K562 (cell line): ENCODE measurements at regions not wholly inside any gene's neighbourhood (a gene's known extent, or its start where the extent isn't known, plus 50 kb on each side); places are given as distances from the start of the nearest gene placed in this dataset.

Experiments used
- ATAC-seq: fragments of 200-7000 bp; cut with Tn5 transposase; 3 replicates; pipeline ENCODE4 v1.9.1; 2020; ENCODE audit warnings: moderate library complexity
- BruUV-seq: library from RNA; stranded (reverse); fragments of 400-500 nt; replicated peaks from 2 replicates; lab custom pipeline; 2021; lab: Mats Ljungman, UMichigan
- CTCF ChIA-PET: fragments of 300-600 bp; formaldehyde crosslinking; extraction: SDS; loops from one replicate; lab custom pipeline; 2021; ENCODE audit warnings: low intra/inter-chr PET ratio; lab: Yijun Ruan, JAX
- POLR2A ChIA-PET: fragments of 300-600, 350-650 bp; sonication (Branson Sonifier 250); formaldehyde crosslinking; extraction: SDS; loops from one replicate; lab custom pipeline; 2021; ENCODE audit warnings: antibody characterized with exemption, inconsistent platforms; lab: Yijun Ruan, JAX
- DNase-seq, 4 experiments: peaks; one replicate each; pipeline versions ENCODE4 v3.0.0 to v3.0.0-alpha.2; 2011 to 2018; ENCODE audit warnings: low spot score in 3 of 4, mixed read lengths in 3 of 4; ENCODE audit errors: extremely low read depth in 1 of 4
- FAIRE-seq: peaks from 2 replicates; lab custom pipeline; 2011; peaks lifted over from hg19 to GRCh38; lab: Jason Lieb, UNC
- H2AFZ ChIP-seq: 2 replicates; pipeline ENCODE4 v1.6.0; 2011; ENCODE audit warnings: low read depth, low read length, control low read depth, inconsistent platforms
- H3K27ac ChIP-seq: fragments of 200-600 bp; 3 replicates; pipeline ENCODE4 v1.8.0; 2011; ENCODE audit warnings: low read depth, mild to moderate bottlenecking, control low read depth, inconsistent platforms, low read length, moderate library complexity, mixed read lengths; ENCODE audit errors: extremely low read depth
- H3K27me3 ChIP-seq, 2 experiments: fragments of 300-600 bp in 1 of 2; 2 replicates in 1 of 2; 3 replicates in 1 of 2; pipeline versions ENCODE4 v1.6.0 to v1.8.0; 2011; ENCODE audit warnings: inconsistent platforms in 2 of 2, low read length in 2 of 2, mild to moderate bottlenecking in 1 of 2, mixed read lengths in 1 of 2, moderate library complexity in 1 of 2; ENCODE audit not compliant: control insufficient read depth in 2 of 2, insufficient read depth in 2 of 2
- H3K36me3 ChIP-seq: fragments of 300-600 bp; 3 replicates; pipeline ENCODE4 v1.8.0; 2011; ENCODE audit warnings: mild to moderate bottlenecking, low read length, inconsistent platforms; ENCODE audit not compliant: control insufficient read depth, insufficient read depth
- H3K4me1 ChIP-seq, 2 experiments: fragments of 200-600 bp in 1 of 2; replicated peaks in 1 of 2; 2 replicates in 1 of 2; 3 replicates in 1 of 2; pipeline versions ENCODE4 v1.5.1 to v1.8.0; 2011; ENCODE audit warnings: inconsistent platforms in 2 of 2, low read length in 2 of 2, mild to moderate bottlenecking in 1 of 2, mixed read lengths in 1 of 2, moderate library complexity in 1 of 2; ENCODE audit not compliant: control insufficient read depth in 2 of 2, insufficient read depth in 2 of 2
- H3K4me2 ChIP-seq: 2 replicates; pipeline ENCODE4 v1.6.1; 2011; ENCODE audit warnings: low read length, control low read depth, inconsistent platforms, mixed read lengths; ENCODE audit not compliant: insufficient read depth
- H3K4me3 ChIP-seq: fragments of 200-600 bp; sonication (generic), shearing (Covaris generic); 2 replicates; pipeline ENCODE4 v1.5.1; 2016; ENCODE audit warnings: control low read depth, inconsistent platforms
- H3K79me2 ChIP-seq: fragments of 200-600 bp; 3 replicates; pipeline ENCODE4 v1.8.0; 2011; ENCODE audit warnings: low read length, inconsistent platforms; ENCODE audit not compliant: control insufficient read depth, insufficient read depth
- H3K9ac ChIP-seq, 2 experiments: 2 replicates each; pipeline versions ENCODE4 v1.6.0 to v1.6.1; 2011; ENCODE audit warnings: low read depth in 2 of 2, low read length in 2 of 2, control low read depth in 1 of 2, inconsistent platforms in 1 of 2, mild to moderate bottlenecking in 1 of 2, mixed read lengths in 1 of 2; ENCODE audit not compliant: insufficient read depth in 1 of 2
- H3K9me1 ChIP-seq: one replicate; pipeline ENCODE4 v1.6.0; 2011; ENCODE audit warnings: inconsistent platforms, mild to moderate bottlenecking, low read length, moderate library complexity; ENCODE audit not compliant: control insufficient read depth, insufficient read depth
- H3K9me3 ChIP-seq: replicated peaks from 2 replicates; pipeline ENCODE4 v1.5.1; 2011; ENCODE audit warnings: low read depth, low read length, inconsistent platforms; ENCODE audit not compliant: control insufficient read depth, insufficient read depth
- H4K20me1 ChIP-seq: replicated peaks from 2 replicates; pipeline ENCODE4 v1.6.1; 2011; ENCODE audit warnings: low read length, inconsistent platforms, mixed read lengths; ENCODE audit not compliant: control insufficient read depth, insufficient read depth
- BDP1 ChIP-seq: IDR thresholded peaks from 3 replicates; pipeline ENCODE4 v1.6.1; 2011; ENCODE audit not compliant: insufficient read length, insufficient read depth
- CHD2 ChIP-seq: IDR thresholded peaks from 2 replicates; pipeline ENCODE4 v1.6.1; 2011; ENCODE audit warnings: low read depth, low read length
- EP400 ChIP-seq: fragments of 450-650 bp; IDR thresholded peaks from 2 replicates; pipeline ENCODE4 v1.6.1; 2017; ENCODE audit warnings: antibody characterized with exemption, mild to moderate bottlenecking, moderate library complexity
- FOXA1 ChIP-seq: fragments of 450-650 bp; IDR thresholded peaks from 2 replicates; pipeline ENCODE4 v1.6.1; 2016; ENCODE audit warnings: mild to moderate bottlenecking, borderline replicate concordance
- ILK ChIP-seq: fragments of 450-650 bp; IDR thresholded peaks from 2 replicates; pipeline ENCODE4 v1.6.1; 2016; ENCODE audit warnings: missing genetic modification characterization, low read depth, mild to moderate bottlenecking, missing compliant biosample characterization, moderate library complexity, borderline replicate concordance
- MCM3 ChIP-seq: fragments of 450-650 bp; IDR thresholded peaks from 2 replicates; pipeline ENCODE4 v1.6.1; 2016
- MGA ChIP-seq: fragments of 450-650 bp; IDR thresholded peaks from 2 replicates; pipeline ENCODE4 v1.6.1; 2016; ENCODE audit warnings: mild to moderate bottlenecking, moderate library complexity
- PHF8 ChIP-seq: fragments of 200-600 bp; sonication (generic); IDR thresholded peaks from 2 replicates; pipeline ENCODE4 v1.6.1; 2012; ENCODE audit warnings: mixed run types, mild to moderate bottlenecking, inconsistent platforms, low read length, moderate library complexity, borderline replicate concordance
- ZNF655 ChIP-seq: fragments of 250-450 bp; sonication (Bioruptor Pico); IDR thresholded peaks from 2 replicates; pipeline ENCODE4 v1.5.0; 2021
- WGBS: fragments of 100-300 bp; shearing (Covaris generic); methylation state at CpG from one replicate; pipeline ENCODE4 v1.1.6; 2016; ENCODE audit warnings: low coverage, mixed read lengths; ENCODE audit not compliant: insufficient coverage; ENCODE audit errors: missing lambda C conversion rate; 5-methylcytosine and 5-hydroxymethylcytosine counted together
- in situ Hi-C: fragments of 300-500 bp; cut with MboI; formaldehyde crosslinking; loops from 4 replicates; pipeline ENCODE4 v1.15.0; 2018; ENCODE audit warnings: inconsistent platforms, mixed read lengths
- intact Hi-C: fragments of 100-400 bp; cut with micrococcal nuclease; formaldehyde crosslinking; loops from 2 replicates; pipeline ENCODE4 v1.14.2; 2022
- TF ChIP-seq, protein P1 (sequence below): fragments of 450-650 bp; IDR thresholded peaks from one replicate; pipeline ENCODE4 v1.6.1; 2018; ENCODE audit warnings: mild to moderate bottlenecking, moderate library complexity; ENCODE audit not compliant: partially characterized antibody

- Histone ChIP-seq H3K36me3 (no peaks in the 10 kb centered on the region), H3K9ac (no peak overlapping the region), H3K27me3 (peaks cover 6% of the 10 kb centered on the region in 2 experiments; a peak in 3 of 5 replicates), H3K4me3 (no peak overlapping the region), H3K9me3 (no peaks in the 10 kb centered on the region), H3K4me2 (no peak overlapping the region), H3K27ac (no peak overlapping the region), H2AFZ (no peak overlapping the region), H3K79me2 (no peaks in the 10 kb centered on the region), H4K20me1 (peaks cover 9% of the 10 kb centered on the region), H3K4me1 (peaks cover 0 to 8% of the 10 kb centered on the region in 2 experiments; a peak in 3 of 5 replicates), H3K9me1 (no peaks in the 10 kb centered on the region)
- POLR2A ChIA-PET, result no interaction called here
- FAIRE-seq, result no peak
- ATAC-seq, result no peak
- in situ Hi-C loops (no loop called here), intact Hi-C loops (no loop called here)
- BruUV-seq, result no TSS peak
- CTCF ChIA-PET, result no interaction called here
- WGBS, result 20% methylated on average over 4 of the region's 6 CpGs
- DNase-seq, result no peak
- TF ChIP-seq ZNF655 (CRISPR knock-in tag) (no peak), PHF8 (no peak), MCM3 (no peak), MGA (no peak), FOXA1 (no peak), BDP1 (no peak), ILK (tag) (no peak), CHD2 (no peak), EP400 (no peak)
- TF ChIP-seq, protein P1, sequence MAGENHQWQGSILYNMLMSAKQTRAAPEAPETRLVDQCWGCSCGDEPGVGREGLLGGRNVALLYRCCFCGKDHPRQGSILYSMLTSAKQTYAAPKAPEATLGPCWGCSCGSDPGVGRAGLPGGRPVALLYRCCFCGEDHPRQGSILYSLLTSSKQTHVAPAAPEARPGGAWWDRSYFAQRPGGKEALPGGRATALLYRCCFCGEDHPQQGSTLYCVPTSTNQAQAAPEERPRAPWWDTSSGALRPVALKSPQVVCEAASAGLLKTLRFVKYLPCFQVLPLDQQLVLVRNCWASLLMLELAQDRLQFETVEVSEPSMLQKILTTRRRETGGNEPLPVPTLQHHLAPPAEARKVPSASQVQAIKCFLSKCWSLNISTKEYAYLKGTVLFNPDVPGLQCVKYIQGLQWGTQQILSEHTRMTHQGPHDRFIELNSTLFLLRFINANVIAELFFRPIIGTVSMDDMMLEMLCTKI, result no peak
These were observed 188.7 kb downstream of the TM9SF2 start for GRCh38 chr13:99689955-99690354.
